ENCODE measurements at regions not wholly inside any gene's neighbourhood (a gene's known extent, or its start where the extent isn't known, plus 50 kb on each side); places are given as distances from the start of the nearest gene placed in this dataset.

DNA sequence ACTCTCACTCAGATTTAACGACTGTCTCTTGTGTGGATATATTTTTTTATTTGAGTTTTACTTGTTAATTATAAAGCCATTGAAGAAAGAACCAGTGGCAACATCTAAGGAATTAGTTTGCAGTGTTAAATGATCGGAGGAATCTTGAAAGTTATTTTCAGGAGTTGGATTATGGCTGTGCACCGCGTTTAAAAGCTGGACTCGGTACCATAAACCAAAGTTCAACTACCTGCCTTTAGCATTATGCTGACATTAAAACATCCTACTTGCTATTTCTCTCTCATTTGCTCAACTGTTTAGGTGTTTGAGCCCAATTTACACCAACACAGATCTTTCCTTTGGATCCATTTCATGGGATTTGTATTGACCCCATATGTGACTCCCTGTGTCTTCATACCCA, 289.4 kb upstream of the SASH1 start:
- no peak for DNase-seq (ENCODE audit: low spot score)

DNA sequence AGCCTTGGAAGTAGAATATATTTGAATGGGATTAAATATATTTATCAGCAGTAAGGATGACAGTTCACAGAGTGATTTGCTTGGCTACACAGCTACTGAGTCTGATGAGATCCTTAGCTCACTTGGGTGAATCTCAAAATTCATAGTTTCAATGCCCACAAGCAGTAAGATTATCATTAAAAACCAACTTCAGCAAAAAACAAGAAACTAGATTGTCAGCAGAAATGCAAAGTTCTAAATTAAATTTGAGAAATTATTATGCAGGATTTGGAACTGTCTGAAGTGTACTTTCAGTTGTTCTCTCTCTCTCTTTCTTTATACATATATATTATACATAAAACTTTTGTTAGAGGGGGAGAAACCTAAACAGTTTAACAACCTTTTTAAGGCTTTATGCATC, 288.8 kb upstream of the SASH1 start:
- DNase-seq (ENCODE audit: low spot score) = no peak

DNA sequence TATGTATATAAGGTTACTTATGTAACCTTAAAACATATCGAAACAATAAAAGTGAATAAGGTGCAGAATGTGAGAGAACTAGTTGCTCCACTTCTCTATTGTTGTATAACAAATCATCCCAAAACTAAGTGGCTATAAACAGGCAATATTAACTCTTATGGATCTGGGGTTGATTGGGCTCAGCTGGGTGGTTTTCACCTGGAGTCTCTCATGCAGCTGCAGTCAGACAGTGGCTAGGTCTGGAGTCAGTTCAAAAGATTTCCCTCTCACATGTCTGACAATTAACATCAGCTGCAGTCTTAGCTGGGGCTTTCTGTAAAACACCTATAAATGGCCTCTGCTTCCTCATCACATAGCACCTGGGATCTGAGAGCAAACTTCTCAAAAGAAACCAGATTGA, 288.4 kb upstream of the SASH1 start:
- no peak for DNase-seq (ENCODE audit: low spot score)

GRCh38 chr6:148055419-148055818, 287.2 kb upstream of the SASH1 start:
- no peak for DNase-seq (ENCODE audit: low spot score)

DNA sequence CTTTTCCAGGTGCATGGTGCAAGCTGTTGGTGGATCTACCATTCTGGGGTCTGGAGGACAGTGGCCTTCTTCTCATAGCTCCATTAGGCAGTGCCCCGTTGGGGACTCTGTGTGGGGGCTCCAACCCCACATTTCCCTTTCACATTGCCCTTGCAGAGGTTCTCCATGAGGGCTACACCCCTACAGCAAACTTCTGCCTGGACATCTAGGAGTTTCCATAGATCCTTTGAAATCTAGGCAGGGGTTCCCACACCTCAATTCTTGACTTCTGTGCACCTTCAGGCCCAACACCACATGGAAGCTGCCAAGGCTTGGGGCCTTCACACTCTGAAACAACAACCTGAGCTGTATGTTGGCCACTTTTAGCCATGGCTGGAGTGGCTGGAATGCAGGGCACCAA, 282.8 kb upstream of the SASH1 start:
- DNase-seq (ENCODE audit: low spot score) = no peak

- no peak for DNase-seq (ENCODE audit: low spot score)
Observed at GRCh38 chr6:148064406-148065134, 278.1 kb upstream of the SASH1 start.

- no peak for DNase-seq (ENCODE audit: low spot score)
Observed at GRCh38 chr6:148068437-148069061, 274.1 kb upstream of the SASH1 start.

DNA sequence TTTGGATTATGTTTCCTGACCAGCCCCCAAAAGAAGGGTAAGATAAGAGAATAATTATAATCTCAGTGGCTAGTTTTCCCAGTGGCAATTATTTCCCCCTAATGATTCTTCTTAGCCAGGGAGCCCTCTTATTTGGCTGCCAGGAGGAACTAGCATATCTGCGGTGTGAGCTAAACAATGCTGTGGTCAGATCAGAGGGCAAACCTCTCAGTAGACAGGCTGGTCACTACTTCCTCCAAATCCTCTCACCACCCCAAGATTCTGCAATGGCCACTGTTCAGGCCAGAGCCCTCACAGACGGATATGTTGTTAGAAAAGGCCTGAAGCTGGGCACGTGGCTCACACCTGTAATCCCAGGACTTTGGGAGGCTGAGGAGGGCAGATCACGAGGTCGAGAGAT, 273.4 kb upstream of the SASH1 start:
- no peak for DNase-seq (ENCODE audit: low spot score)

DNA sequence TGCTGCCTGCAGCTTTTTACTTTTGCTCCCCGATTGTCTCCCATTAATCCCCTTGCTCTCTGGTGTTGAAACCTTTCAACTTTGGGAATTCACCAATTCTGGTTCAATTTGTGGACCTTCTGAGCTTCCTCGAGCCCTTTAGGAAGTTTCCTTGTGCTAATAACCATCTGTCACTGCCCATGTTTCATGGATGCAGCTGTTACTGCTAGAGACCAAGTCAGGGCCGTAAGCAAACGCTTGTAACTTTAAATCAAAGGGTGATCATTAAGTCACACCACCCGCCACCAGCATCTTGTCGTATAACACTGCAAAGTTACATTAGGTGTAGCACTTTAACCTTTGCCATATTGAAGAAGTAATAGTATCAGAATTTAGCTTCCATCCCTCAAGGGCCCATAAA, 268.3 kb upstream of the SASH1 start:
- DNase-seq (ENCODE audit: low spot score) = no peak

DNA sequence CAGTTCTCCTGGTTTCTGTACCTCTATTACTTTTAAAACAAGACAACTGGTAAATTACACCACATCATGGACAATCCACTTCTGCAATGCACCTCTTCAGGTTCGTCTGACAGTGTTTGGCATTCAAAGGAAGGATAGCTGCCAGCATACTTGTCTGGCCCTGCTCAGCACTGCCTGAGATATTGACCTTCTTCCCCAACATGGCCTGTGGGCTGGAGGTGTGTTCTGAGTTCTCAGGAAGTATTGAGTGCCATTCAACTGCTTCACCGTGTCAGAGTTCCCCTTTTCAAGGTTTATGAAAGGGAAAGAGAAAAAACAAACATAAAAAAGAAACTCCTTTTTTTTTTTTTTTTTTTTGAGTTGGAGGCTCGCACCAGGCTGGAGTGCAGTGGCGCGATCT, 267.9 kb upstream of the SASH1 start:
- DNase-seq (ENCODE audit: low spot score) = no peak

DNA sequence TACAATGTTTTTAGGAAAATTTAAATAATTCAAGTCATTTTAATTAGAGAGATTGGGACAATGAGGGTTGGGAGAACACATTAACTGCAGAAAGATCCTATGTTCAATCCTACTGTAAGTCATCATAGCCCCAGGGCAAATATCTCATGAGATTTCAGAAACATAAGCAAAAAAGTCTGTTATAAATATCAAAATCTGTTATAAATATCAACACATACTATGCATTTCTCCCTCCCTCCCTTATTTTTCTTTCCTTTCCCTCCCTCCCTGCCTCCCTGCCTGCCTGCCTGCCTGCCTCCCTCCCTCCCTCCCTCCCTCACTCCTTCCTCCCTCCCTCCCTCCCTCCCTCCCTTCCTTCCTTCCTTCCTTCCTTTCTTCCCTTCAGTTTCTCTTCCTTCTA, 267.3 kb upstream of the SASH1 start:
- no peak for DNase-seq (ENCODE audit: low spot score)

- no peak for DNase-seq (ENCODE audit: low spot score)
Observed at GRCh38 chr6:148076051-148076450, 266.6 kb upstream of the SASH1 start.

GRCh38 chr6:148080315-148080714, 262.3 kb upstream of the SASH1 start:
- no peak for DNase-seq (ENCODE audit: low spot score)

- no peak for DNase-seq (ENCODE audit: low spot score)
Observed at GRCh38 chr6:148081076-148081475, 261.6 kb upstream of the SASH1 start.

DNA sequence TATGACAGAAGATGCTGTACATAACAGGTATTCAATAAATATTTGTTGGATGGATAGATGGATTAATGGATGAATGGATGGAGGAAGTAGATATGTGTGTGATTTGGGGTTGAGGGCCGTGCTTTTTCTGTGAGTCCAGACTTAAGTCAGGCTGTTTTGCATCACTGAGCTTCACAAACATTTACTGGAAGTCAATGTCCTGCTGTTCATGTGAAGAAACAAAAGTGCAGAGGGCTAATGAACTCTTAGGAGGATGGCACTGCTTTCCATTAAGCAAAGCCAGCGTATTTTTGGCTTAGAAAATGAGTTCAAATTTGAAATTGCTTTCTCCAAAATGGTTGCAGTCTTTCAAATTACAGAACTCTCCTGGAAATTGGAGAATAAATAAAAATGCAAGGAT, 260.6 kb upstream of the SASH1 start:
- no peak for DNase-seq (ENCODE audit: low spot score)

GRCh38 chr6:148082696-148083095, 259.9 kb upstream of the SASH1 start:
- DNase-seq (ENCODE audit: low spot score) = no peak

- no peak for DNase-seq (ENCODE audit: low spot score)
Observed at GRCh38 chr6:148085631-148086331, 256.9 kb upstream of the SASH1 start.

DNA sequence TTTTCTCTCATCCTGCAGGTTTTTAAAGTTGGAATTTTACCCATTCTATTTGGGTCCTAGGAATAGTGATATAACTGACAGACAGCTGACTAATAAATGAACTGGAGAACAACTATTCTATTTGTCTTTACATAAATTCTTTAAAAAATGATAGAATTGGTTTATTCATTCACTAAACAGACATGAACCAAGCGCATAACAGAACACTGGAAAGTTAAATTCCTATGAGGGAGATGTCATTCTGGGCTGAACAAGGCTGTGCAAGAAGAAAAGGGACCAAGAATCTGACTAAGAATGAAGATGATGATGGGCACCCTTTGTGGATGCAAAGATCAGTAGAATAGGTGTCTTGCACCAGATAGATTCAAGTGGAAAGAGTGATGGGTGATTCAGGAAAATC, 256.3 kb upstream of the SASH1 start:
- DNase-seq (ENCODE audit: low spot score) = no peak

DNA sequence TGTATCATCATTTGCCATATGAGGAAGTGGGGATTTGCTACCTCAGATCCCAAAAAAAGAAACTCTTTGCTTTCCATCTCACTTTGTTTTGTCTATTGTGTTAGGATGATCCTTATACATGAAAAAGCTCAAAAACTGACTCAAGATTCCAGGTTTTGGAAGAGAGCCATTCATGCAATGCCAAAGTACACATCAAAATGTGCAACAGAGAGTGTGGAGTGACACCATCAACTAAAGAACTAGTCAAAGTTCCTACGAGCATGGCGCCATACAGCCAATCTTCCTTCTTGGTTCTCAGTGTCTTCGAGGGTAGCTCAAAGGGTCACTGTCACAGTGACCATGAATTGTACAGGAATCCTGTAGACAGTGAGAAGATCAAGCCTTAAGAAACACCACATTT, 255.8 kb upstream of the SASH1 start:
- no peak for DNase-seq (ENCODE audit: low spot score)

- no peak for DNase-seq (ENCODE audit: low spot score)
Observed at GRCh38 chr6:148087659-148088058, 255.0 kb upstream of the SASH1 start.

GRCh38 chr6:148090326-148090725, 252.3 kb upstream of the SASH1 start:
- DNase-seq (ENCODE audit: low spot score) = no peak

GRCh38 chr6:148091394-148091793, 251.2 kb upstream of the SASH1 start:
- no peak for DNase-seq (ENCODE audit: low spot score)

- no peak for DNase-seq (ENCODE audit: low spot score)
Observed at GRCh38 chr6:148103436-148103835, 239.2 kb upstream of the SASH1 start.

Measured in pons (tissue), 1 donor.